GM21515 (cell line): ENCODE measurements at regions not wholly inside any gene's neighbourhood (a gene's known extent, or its start where the extent isn't known, plus 50 kb on each side); places are given as distances from the start of the nearest gene placed in this dataset.
"Not testable (repeated sequence)": the region's sequence is repeated elsewhere in the genome, so short reads cannot be mapped to it uniquely, and the experiment has no call there.

Experiments
- ATAC-seq: cut with Tn5 transposase; IDR thresholded peaks from one replicate; pipeline ENCODE4 v1.9.1; 2021; ENCODE audit not compliant: unreplicated experiment

- ATAC-seq = no peak
Measured at GRCh38 chr2:195364015-195364965, 292.7 kb upstream of the SLC39A10 start.

- no peak for ATAC-seq
Measured at GRCh38 chr2:195363496-195363895, 293.5 kb upstream of the SLC39A10 start.

GRCh38 chr2:195360242-195360641 is 296.8 kb upstream of the SLC39A10 start:
- ATAC-seq = no peak

- no peak for ATAC-seq
Measured at GRCh38 chr2:195359043-195359735, 297.8 kb upstream of the SLC39A10 start.

- no peak for ATAC-seq
Measured at GRCh38 chr2:195356920-195357440, 300.0 kb upstream of the SLC39A10 start.

GRCh38 chr2:195356026-195356425 is 301.0 kb upstream of the SLC39A10 start:
- no peak for ATAC-seq

GRCh38 chr2:195352581-195352980 is 304.4 kb upstream of the SLC39A10 start:
- ATAC-seq = no peak

GRCh38 chr2:195343942-195344530 is 313.0 kb upstream of the SLC39A10 start:
- peak; percentile 67 for ATAC-seq

GRCh38 chr2:195343540-195343939 is 313.5 kb upstream of the SLC39A10 start:
- peak; percentile 65 for ATAC-seq

GRCh38 chr2:195342061-195342460 is 315.0 kb upstream of the SLC39A10 start:
- no peak for ATAC-seq

- ATAC-seq = no peak
Measured at GRCh38 chr2:195338856-195339255, 318.2 kb upstream of the SLC39A10 start.

GRCh38 chr2:195337597-195337996 is 319.4 kb upstream of the SLC39A10 start:
- ATAC-seq = no peak

GRCh38 chr2:195333869-195334268 is 323.2 kb upstream of the SLC39A10 start:
- peak; percentile 60 for ATAC-seq

- no peak for ATAC-seq
Measured at GRCh38 chr2:195331966-195332365, 325.1 kb upstream of the SLC39A10 start.

GRCh38 chr2:195331129-195331528 is 325.9 kb upstream of the SLC39A10 start:
- ATAC-seq = no peak

- ATAC-seq = no peak
Measured at GRCh38 chr2:195330513-195330956, 326.5 kb upstream of the SLC39A10 start.

- not testable (repeated sequence) for ATAC-seq
Measured at GRCh38 chr2:195329784-195330183, 327.2 kb upstream of the SLC39A10 start.

- no peak for ATAC-seq
Measured at GRCh38 chr2:195326537-195326936, 330.5 kb upstream of the SLC39A10 start.

GRCh38 chr2:195322324-195322723 is 334.7 kb upstream of the SLC39A10 start:
- ATAC-seq = no peak

- peak; percentile 59 for ATAC-seq
Measured at GRCh38 chr2:195320413-195320973, 336.5 kb upstream of the SLC39A10 start.
